COR-L47 (cell line): ENCODE measurements at regions not wholly inside any gene's neighbourhood (a gene's known extent, or its start where the extent isn't known, plus 50 kb on each side); places are given as distances from the start of the nearest gene placed in this dataset.

Experiments used
- DNase-seq: peaks from one replicate; lab custom pipeline; 2025; lab: John Stamatoyannopoulos, UW

- DNase-seq = peak; percentile 33
Measured at GRCh38 chr7:124497176-124497575, 268.4 kb downstream of the GPR37 start.

GRCh38 chr7:124489925-124490324 is 275.7 kb downstream of the GPR37 start:
- peak; percentile 56 for DNase-seq

GRCh38 chr7:124489082-124489819 is 276.3 kb downstream of the GPR37 start:
- DNase-seq = no peak

- no peak for DNase-seq
Measured at GRCh38 chr7:124482229-124482628, 283.4 kb downstream of the GPR37 start.

GRCh38 chr7:124480821-124481290 is 284.7 kb downstream of the GPR37 start:
- no peak for DNase-seq

- no peak for DNase-seq
Measured at GRCh38 chr7:124480036-124480820, 285.4 kb downstream of the GPR37 start.

- no peak for DNase-seq
Measured at GRCh38 chr7:124462249-124462648, 303.3 kb downstream of the GPR37 start.

GRCh38 chr7:124460555-124460954 is 305.0 kb downstream of the GPR37 start:
- no peak for DNase-seq

GRCh38 chr7:124460056-124460450 is 305.5 kb downstream of the GPR37 start:
- no peak for DNase-seq

GRCh38 chr7:124459101-124460055 is 306.2 kb downstream of the GPR37 start:
- no peak for DNase-seq

GRCh38 chr7:124457841-124458240 is 307.8 kb downstream of the GPR37 start:
- DNase-seq = no peak

GRCh38 chr7:124456286-124456685 is 309.3 kb downstream of the GPR37 start:
- DNase-seq = no peak

- DNase-seq = no peak
Measured at GRCh38 chr7:124452186-124452585, 313.4 kb downstream of the GPR37 start.

GRCh38 chr7:124449896-124450295 is 315.7 kb downstream of the GPR37 start:
- DNase-seq = no peak

GRCh38 chr7:124444696-124445480 is 320.7 kb downstream of the GPR37 start:
- no peak for DNase-seq

- DNase-seq = no peak
Measured at GRCh38 chr7:124443762-124444161, 321.8 kb downstream of the GPR37 start.

GRCh38 chr7:124440081-124440480 is 325.5 kb downstream of the GPR37 start:
- no peak for DNase-seq

- no peak for DNase-seq
Measured at GRCh38 chr7:124432009-124432578, 333.5 kb downstream of the GPR37 start.

- peak; percentile 68 for DNase-seq
Measured at GRCh38 chr7:124429923-124430322, 335.7 kb downstream of the GPR37 start.

- DNase-seq = peak; percentile 79
Measured at GRCh38 chr7:124428781-124429180, 336.8 kb downstream of the GPR37 start.

GRCh38 chr7:124426621-124427020 is 339.0 kb downstream of the GPR37 start:
- no peak for DNase-seq
